Ascending aorta (tissue), 2 donors: ENCODE measurements at regions not wholly inside any gene's neighbourhood (a gene's known extent, or its start where the extent isn't known, plus 50 kb on each side); places are given as distances from the start of the nearest gene placed in this dataset.

Source experiments
- DNase-seq, 2 donors: peaks; one replicate each; pipeline ENCODE4 v3.0.0-alpha.2; 2019; ENCODE audit warnings: low spot score in 2 of 2
- H3K27ac ChIP-seq, 2 donors: fragments of 200-600 bp; sonication (generic); one replicate each; pipeline ENCODE4 v1.5.1; 2016 to 2017; ENCODE audit warnings: mild to moderate bottlenecking in 1 of 2
- H3K27me3 ChIP-seq: fragments of 200-600 bp; sonication (generic); one replicate; pipeline ENCODE4 v1.5.1; 2017
- H3K36me3 ChIP-seq, 2 donors: fragments of 200-600 bp; sonication (generic); one replicate each; pipeline ENCODE4 v1.5.1; 2016
- H3K4me1 ChIP-seq, 2 donors: fragments of 200-600 bp; sonication (generic); one replicate each; pipeline ENCODE4 v1.5.1; 2016 to 2017; ENCODE audit warnings: mild to moderate bottlenecking in 1 of 2
- H3K4me3 ChIP-seq, 2 donors: fragments of 200-600 bp; sonication (generic); one replicate each; pipeline ENCODE4 v1.5.1; 2016 to 2017; ENCODE audit warnings: mild to moderate bottlenecking in 1 of 2
- H3K9me3 ChIP-seq, 2 donors: fragments of 200-600 bp; sonication (generic); one replicate each; pipeline ENCODE4 v1.5.1; 2016
- intact Hi-C: fragments of 100-400 bp; cut with DNase I; formaldehyde crosslinking; loops from one replicate; pipeline ENCODE4 v1.15.1; 2023
- TF ChIP-seq, protein P1 (sequence below), 3 experiments: fragments of 200-600 bp in 2 of 3; fragments of 450-650 bp in 1 of 3; sonication (generic) in 2 of 3; IDR thresholded peaks; one replicate each; pipeline ENCODE4 v1.5.1; 2016 to 2019; ENCODE audit warnings: antibody characterized with exemption in 3 of 3, mild to moderate bottlenecking in 1 of 3, moderate library complexity in 1 of 3

GRCh38 chr9:95760791-95761190 lies 114.7 kb upstream of the ERCC6L2 start:
- Histone ChIP-seq H3K9me3 (no peaks in the 10 kb centered on the region), H3K4me1 (peaks cover 0 to 6% of the 10 kb centered on the region in 2 donors), H3K36me3 (no peaks in the 10 kb centered on the region), H3K27ac (no peak overlapping the region), H3K4me3 (no peak overlapping the region), H3K27me3 (no peaks in the 10 kb centered on the region)
- TF ChIP-seq, protein P1, sequence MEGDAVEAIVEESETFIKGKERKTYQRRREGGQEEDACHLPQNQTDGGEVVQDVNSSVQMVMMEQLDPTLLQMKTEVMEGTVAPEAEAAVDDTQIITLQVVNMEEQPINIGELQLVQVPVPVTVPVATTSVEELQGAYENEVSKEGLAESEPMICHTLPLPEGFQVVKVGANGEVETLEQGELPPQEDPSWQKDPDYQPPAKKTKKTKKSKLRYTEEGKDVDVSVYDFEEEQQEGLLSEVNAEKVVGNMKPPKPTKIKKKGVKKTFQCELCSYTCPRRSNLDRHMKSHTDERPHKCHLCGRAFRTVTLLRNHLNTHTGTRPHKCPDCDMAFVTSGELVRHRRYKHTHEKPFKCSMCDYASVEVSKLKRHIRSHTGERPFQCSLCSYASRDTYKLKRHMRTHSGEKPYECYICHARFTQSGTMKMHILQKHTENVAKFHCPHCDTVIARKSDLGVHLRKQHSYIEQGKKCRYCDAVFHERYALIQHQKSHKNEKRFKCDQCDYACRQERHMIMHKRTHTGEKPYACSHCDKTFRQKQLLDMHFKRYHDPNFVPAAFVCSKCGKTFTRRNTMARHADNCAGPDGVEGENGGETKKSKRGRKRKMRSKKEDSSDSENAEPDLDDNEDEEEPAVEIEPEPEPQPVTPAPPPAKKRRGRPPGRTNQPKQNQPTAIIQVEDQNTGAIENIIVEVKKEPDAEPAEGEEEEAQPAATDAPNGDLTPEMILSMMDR (IDR thresholded peaks at IDR 0.05): no peak
- intact Hi-C loops: no loop called here
- no peak for DNase-seq

- Histone ChIP-seq H3K9me3 (no peaks in the 10 kb centered on the region), H3K36me3 (no peaks in the 10 kb centered on the region), H3K4me1 (peaks cover 0 to 13% of the 10 kb centered on the region in 2 donors), H3K27ac (peak overlapping the region; percentile 31 to 65), H3K4me3 (no peak overlapping the region), H3K27me3 (no peaks in the 10 kb centered on the region)
- intact Hi-C loops: no loop called here
- DNase-seq: no peak
- TF ChIP-seq, protein P1 (IDR thresholded peaks at IDR 0.05): no peak
Measured at GRCh38 chr9:95757439-95757838, 118.1 kb upstream of the ERCC6L2 start.

DNA sequence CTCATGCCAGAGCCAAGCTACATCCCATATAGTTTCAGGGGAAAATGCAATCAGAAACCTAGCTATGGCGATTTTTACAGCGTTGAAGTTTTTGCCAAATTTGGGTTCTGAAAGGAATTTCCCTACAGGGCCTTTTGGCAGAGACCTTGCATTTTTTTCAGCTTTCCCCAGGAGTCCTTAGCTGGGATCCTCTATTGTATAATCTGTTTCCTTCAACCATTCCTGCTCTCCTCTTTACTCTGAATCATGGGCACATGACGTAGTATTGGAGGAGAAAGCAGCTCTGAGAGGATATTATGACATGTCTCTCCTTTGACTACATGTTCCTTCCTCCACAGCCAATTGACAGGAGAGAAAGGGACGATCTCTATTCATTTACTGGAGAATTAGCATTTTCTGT lies 118.5 kb upstream of the ERCC6L2 start:
- H3K4me1 ChIP-seq: peaks cover 0 to 13% of the 10 kb centered on the region in 2 donors
- H3K27me3 ChIP-seq: no peaks in the 10 kb centered on the region
- no peaks in the 10 kb centered on the region for H3K9me3 ChIP-seq
- intact Hi-C loops: no loop called here
- H3K4me3 ChIP-seq: no peak overlapping the region
- no peak for DNase-seq
- H3K36me3 ChIP-seq: no peaks in the 10 kb centered on the region
- H3K27ac ChIP-seq: peak overlapping the region; percentile 31 to 65
- TF ChIP-seq, protein P1 (IDR thresholded peaks at IDR 0.05): no peak

DNA sequence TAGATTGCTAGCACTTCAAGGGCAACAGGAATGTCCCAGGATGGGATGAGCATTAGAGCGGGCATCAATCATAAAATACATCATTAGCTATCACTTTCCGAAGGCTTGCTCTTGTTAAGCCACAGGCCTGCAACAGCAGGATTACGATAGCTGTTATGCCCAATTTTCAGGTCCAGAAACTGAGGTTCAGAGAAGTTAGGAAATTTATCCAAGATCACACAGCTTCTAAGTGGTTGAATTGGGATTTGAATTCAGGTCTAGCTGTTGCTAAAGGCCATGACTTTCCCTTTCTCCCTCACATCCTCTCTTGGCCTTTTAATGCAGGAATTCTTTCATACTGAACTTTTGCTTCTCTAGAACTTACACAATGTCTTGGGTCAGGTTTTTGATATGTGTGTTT lies 119.4 kb upstream of the ERCC6L2 start:
- intact Hi-C loops: no loop called here
- H3K27ac ChIP-seq: peak overlapping the region; percentile 31 to 65
- TF ChIP-seq, protein P1 (IDR thresholded peaks at IDR 0.05): no peak
- no peak overlapping the region for H3K4me3 ChIP-seq
- H3K4me1 ChIP-seq: peaks cover 0 to 13% of the 10 kb centered on the region in 2 donors
- H3K27me3 ChIP-seq: no peaks in the 10 kb centered on the region
- no peaks in the 10 kb centered on the region for H3K36me3 ChIP-seq
- H3K9me3 ChIP-seq: no peaks in the 10 kb centered on the region
- no peak for DNase-seq

DNA sequence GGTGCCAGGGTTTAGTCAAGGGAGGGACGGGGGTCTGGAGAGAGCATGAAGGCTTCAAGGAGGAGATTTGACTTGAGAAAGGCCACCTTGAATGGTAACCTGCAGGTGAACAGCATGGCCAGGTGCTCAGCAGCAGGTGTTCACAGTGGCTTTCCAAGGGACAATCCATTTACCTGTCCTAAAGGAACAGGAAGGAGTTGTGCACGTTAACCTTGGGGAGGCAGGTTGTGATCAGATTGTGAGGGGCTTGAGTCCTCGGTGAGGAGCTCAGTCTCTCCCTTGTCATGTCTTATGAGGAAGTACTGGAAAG lies 120.1 kb upstream of the ERCC6L2 start:
- Histone ChIP-seq H3K27ac (peak overlapping the region in 1 of 2 donors; percentile 31), H3K36me3 (no peaks in the 10 kb centered on the region), H3K9me3 (no peaks in the 10 kb centered on the region), H3K4me1 (peaks cover 0 to 13% of the 10 kb centered on the region in 2 donors), H3K27me3 (no peaks in the 10 kb centered on the region), H3K4me3 (no peak overlapping the region)
- intact Hi-C loops: no loop called here
- DNase-seq: no peak
- TF ChIP-seq, protein P1 (IDR thresholded peaks at IDR 0.05): no peak
